Epithelial cell of proximal tubule (primary cell): ENCODE measurements at regions not wholly inside any gene's neighbourhood (a gene's known extent, or its start where the extent isn't known, plus 50 kb on each side); places are given as distances from the start of the nearest gene placed in this dataset.

Experiments
- DNase-seq: peaks from one replicate; pipeline ENCODE4 v3.0.0-alpha.2; 2011; ENCODE audit warnings: low read depth
- H3K4me3 ChIP-seq: 2 replicates; pipeline ENCODE4 v1.5.1; 2011; ENCODE audit warnings: low read depth, mild to moderate bottlenecking, low read length
- CTCF ChIP-seq: conservative IDR thresholded peaks from 2 replicates; pipeline ENCODE4 v1.5.1; 2012; ENCODE audit warnings: low read depth, mild to moderate bottlenecking, low read length

- no peak for DNase-seq
- no peak overlapping the region for H3K4me3 ChIP-seq
- no peak for TF ChIP-seq CTCF
Observed at GRCh38 chr4:100852326-100852725, 334.5 kb upstream of the EMCN start.

- DNase-seq = no peak
- H3K4me3 ChIP-seq = no peak overlapping the region
- TF ChIP-seq CTCF = no peak
Observed at GRCh38 chr4:100849319-100849718, 331.5 kb upstream of the EMCN start.

GRCh38 chr4:100848841-100849240 is 331.0 kb upstream of the EMCN start:
- no peak for DNase-seq
- H3K4me3 ChIP-seq = no peak overlapping the region
- TF ChIP-seq CTCF = peak; percentile 42

- TF ChIP-seq CTCF = no peak
- H3K4me3 ChIP-seq = no peak overlapping the region
- no peak for DNase-seq
Observed at GRCh38 chr4:100843910-100844309, 326.1 kb upstream of the EMCN start.

- TF ChIP-seq CTCF = no peak
- DNase-seq = no peak
- no peak overlapping the region for H3K4me3 ChIP-seq
Observed at GRCh38 chr4:100842856-100843255, 325.0 kb upstream of the EMCN start.

- no peak overlapping the region for H3K4me3 ChIP-seq
- peak; percentile 63 for DNase-seq
- TF ChIP-seq CTCF = no peak
Observed at GRCh38 chr4:100841911-100842310, 324.1 kb upstream of the EMCN start.

GRCh38 chr4:100839712-100840111 is 321.9 kb upstream of the EMCN start:
- no peak for TF ChIP-seq CTCF
- no peak overlapping the region for H3K4me3 ChIP-seq
- DNase-seq = no peak
